ENCODE measurements at regions not wholly inside any gene's neighbourhood (a gene's known extent, or its start where the extent isn't known, plus 50 kb on each side); places are given as distances from the start of the nearest gene placed in this dataset.

DNA sequence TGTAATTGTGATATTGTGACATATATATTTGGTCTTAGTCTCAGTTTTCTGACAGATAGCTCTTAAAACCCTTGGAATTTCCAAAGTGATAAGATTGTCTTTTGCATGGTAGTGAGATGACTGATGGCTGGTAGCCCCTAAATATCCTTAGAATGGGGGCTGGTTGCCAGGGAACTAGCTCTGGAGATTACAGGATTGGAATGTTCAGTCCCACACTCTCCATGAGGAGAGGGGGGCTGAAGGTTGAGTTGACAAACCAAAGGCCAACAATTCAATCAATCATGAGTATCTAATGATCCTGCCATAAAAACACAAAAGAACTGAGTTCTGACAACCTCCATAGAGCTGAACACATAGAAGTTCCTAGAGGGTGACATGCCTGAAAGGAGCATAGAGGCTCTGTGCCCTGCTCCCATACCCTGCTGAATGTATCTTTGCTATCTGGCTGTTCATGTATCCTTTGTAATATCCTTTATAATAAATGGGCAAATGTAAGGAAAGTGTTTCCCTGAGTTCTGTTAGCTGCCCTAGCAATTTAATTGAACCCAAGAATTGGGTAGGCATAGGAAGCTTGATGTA lies 1680.3 kb upstream of the PIK3C3 start:
- in situ Hi-C loops (cut with MboI) = no loop called here
- no peaks in the 10 kb centered on the region for H3K27me3 ChIP-seq (replicated peaks in 1 of 2; ENCODE audit: control insufficient read depth in 2 of 2, insufficient read depth in 2 of 2, low read length in 1 of 2)
- H3K4me1 ChIP-seq (ENCODE audit: control insufficient read depth, insufficient read depth, low read length) = no peaks in the 10 kb centered on the region
- ChIA-PET CTCF (no interaction called here), POLR2A (no interaction called here), SMC1A (ENCODE audit: uncharacterized antibody, unreplicated experiment) (interaction anchor here (1.2 kb wide), 1 partner anchor 17 kb away, joined by 3 read pairs; no protein-coding TSS in a partner anchor), RAD21 (ENCODE audit: unreplicated experiment) (no interaction called here)
- intact Hi-C loops (cut with micrococcal nuclease; ENCODE audit: unreplicated experiment) = no loop called here
- ATAC-seq = no peak
- no peak overlapping the region for H2AFZ ChIP-seq (ENCODE audit: control insufficient read depth, low read depth, low read length)
- H3K9ac ChIP-seq (ENCODE audit: control insufficient read depth, insufficient read depth, low read length) = no peak overlapping the region
- TF ChIP-seq SPI1 (IDR thresholded peaks at IDR 0.05; ENCODE audit: borderline replicate concordance, insufficient read depth, low read depth, low read length) (no peak), IKZF2 (IDR thresholded peaks at IDR 0.05) (no peak), ETV6 (conservative IDR thresholded peaks at IDR 0.05 in 1 of 2, IDR thresholded peaks at IDR 0.05 in 1 of 2; ENCODE audit: borderline replicate concordance in 1 of 2, low read depth in 1 of 2) (no peak), TAF1 (IDR thresholded peaks at IDR 0.05; ENCODE audit: borderline replicate concordance, low read depth, low read length) (no peak), PAX5 (IDR thresholded peaks at IDR 0.05; ENCODE audit: borderline replicate concordance, low read depth, low read length) (no peak), SREBF2 (IDR thresholded peaks at IDR 0.05; ENCODE audit: low read length) (no peak), CBX5 (IDR thresholded peaks at IDR 0.05; ENCODE audit: low read depth) (no peak), POU2F2 (IDR thresholded peaks at IDR 0.05; ENCODE audit: borderline replicate concordance, low read depth, low read length) (no peak), BMI1 (IDR thresholded peaks at IDR 0.05; ENCODE audit: borderline replicate concordance) (no peak), KLF5 (IDR thresholded peaks at IDR 0.05; ENCODE audit: partially characterized antibody) (no peak), NRF1 (conservative IDR thresholded peaks at IDR 0.05; ENCODE audit: low read depth, low read length) (no peak)
- TF ChIP-seq, protein P1, sequence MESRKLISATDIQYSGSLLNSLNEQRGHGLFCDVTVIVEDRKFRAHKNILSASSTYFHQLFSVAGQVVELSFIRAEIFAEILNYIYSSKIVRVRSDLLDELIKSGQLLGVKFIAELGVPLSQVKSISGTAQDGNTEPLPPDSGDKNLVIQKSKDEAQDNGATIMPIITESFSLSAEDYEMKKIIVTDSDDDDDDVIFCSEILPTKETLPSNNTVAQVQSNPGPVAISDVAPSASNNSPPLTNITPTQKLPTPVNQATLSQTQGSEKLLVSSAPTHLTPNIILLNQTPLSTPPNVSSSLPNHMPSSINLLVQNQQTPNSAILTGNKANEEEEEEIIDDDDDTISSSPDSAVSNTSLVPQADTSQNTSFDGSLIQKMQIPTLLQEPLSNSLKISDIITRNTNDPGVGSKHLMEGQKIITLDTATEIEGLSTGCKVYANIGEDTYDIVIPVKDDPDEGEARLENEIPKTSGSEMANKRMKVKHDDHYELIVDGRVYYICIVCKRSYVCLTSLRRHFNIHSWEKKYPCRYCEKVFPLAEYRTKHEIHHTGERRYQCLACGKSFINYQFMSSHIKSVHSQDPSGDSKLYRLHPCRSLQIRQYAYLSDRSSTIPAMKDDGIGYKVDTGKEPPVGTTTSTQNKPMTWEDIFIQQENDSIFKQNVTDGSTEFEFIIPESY (IDR thresholded peaks at IDR 0.05) = no peak
- TF ChIP-seq, protein P2, sequence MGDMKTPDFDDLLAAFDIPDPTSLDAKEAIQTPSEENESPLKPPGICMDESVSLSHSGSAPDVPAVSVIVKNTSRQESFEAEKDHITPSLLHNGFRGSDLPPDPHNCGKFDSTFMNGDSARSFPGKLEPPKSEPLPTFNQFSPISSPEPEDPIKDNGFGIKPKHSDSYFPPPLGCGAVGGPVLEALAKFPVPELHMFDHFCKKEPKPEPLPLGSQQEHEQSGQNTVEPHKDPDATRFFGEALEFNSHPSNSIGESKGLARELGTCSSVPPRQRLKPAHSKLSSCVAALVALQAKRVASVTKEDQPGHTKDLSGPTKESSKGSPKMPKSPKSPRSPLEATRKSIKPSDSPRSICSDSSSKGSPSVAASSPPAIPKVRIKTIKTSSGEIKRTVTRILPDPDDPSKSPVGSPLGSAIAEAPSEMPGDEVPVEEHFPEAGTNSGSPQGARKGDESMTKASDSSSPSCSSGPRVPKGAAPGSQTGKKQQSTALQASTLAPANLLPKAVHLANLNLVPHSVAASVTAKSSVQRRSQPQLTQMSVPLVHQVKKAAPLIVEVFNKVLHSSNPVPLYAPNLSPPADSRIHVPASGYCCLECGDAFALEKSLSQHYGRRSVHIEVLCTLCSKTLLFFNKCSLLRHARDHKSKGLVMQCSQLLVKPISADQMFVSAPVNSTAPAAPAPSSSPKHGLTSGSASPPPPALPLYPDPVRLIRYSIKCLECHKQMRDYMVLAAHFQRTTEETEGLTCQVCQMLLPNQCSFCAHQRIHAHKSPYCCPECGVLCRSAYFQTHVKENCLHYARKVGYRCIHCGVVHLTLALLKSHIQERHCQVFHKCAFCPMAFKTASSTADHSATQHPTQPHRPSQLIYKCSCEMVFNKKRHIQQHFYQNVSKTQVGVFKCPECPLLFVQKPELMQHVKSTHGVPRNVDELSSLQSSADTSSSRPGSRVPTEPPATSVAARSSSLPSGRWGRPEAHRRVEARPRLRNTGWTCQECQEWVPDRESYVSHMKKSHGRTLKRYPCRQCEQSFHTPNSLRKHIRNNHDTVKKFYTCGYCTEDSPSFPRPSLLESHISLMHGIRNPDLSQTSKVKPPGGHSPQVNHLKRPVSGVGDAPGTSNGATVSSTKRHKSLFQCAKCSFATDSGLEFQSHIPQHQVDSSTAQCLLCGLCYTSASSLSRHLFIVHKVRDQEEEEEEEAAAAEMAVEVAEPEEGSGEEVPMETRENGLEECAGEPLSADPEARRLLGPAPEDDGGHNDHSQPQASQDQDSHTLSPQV (IDR thresholded peaks at IDR 0.05) = no peak
- TF ChIP-seq, protein P3, sequence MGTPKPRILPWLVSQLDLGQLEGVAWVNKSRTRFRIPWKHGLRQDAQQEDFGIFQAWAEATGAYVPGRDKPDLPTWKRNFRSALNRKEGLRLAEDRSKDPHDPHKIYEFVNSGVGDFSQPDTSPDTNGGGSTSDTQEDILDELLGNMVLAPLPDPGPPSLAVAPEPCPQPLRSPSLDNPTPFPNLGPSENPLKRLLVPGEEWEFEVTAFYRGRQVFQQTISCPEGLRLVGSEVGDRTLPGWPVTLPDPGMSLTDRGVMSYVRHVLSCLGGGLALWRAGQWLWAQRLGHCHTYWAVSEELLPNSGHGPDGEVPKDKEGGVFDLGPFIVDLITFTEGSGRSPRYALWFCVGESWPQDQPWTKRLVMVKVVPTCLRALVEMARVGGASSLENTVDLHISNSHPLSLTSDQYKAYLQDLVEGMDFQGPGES (IDR thresholded peaks at IDR 0.05) = no peak
- no peaks in the 10 kb centered on the region for H3K36me3 ChIP-seq (ENCODE audit: control insufficient read depth in 2 of 2, insufficient read depth in 2 of 2, low read length in 1 of 2)
- no peaks in the 10 kb centered on the region for H4K20me1 ChIP-seq (ENCODE audit: control insufficient read depth, insufficient read depth)
- H3K9me3 ChIP-seq (replicated peaks; ENCODE audit: control insufficient read depth, insufficient read depth, low read length) = no peaks in the 10 kb centered on the region
- H3K4me3 ChIP-seq = no peak overlapping the region
- no peak overlapping the region for H3K27ac ChIP-seq (ENCODE audit: control insufficient read depth, insufficient read depth)
- DNase-seq (ENCODE audit: low read depth, low spot score) = no peak
- no peak overlapping the region for H3K4me2 ChIP-seq (ENCODE audit: control insufficient read depth, insufficient read depth)
- BruUV-seq (replicated peaks) = no TSS peak
- FAIRE-seq = no peak
- H3K79me2 ChIP-seq (ENCODE audit: control insufficient read depth, insufficient read depth, low read length) = no peaks in the 10 kb centered on the region

All from GM12878 (cell line).